GM19372 (cell line): ENCODE measurements at regions not wholly inside any gene's neighbourhood (a gene's known extent, or its start where the extent isn't known, plus 50 kb on each side); places are given as distances from the start of the nearest gene placed in this dataset.
A peak's percentile ranks its signal among the peaks of the same experiment; 100 is the strongest.
"Not testable (repeated sequence)": the region's sequence is repeated elsewhere in the genome, so short reads cannot be mapped to it uniquely, and the experiment has no call there.

Experiments used
- ATAC-seq: cut with Tn5 transposase; IDR thresholded peaks from one replicate; pipeline ENCODE4 v1.9.1; 2021; ENCODE audit warnings: mild to moderate bottlenecking, low read depth, moderate library complexity; ENCODE audit not compliant: unreplicated experiment

DNA sequence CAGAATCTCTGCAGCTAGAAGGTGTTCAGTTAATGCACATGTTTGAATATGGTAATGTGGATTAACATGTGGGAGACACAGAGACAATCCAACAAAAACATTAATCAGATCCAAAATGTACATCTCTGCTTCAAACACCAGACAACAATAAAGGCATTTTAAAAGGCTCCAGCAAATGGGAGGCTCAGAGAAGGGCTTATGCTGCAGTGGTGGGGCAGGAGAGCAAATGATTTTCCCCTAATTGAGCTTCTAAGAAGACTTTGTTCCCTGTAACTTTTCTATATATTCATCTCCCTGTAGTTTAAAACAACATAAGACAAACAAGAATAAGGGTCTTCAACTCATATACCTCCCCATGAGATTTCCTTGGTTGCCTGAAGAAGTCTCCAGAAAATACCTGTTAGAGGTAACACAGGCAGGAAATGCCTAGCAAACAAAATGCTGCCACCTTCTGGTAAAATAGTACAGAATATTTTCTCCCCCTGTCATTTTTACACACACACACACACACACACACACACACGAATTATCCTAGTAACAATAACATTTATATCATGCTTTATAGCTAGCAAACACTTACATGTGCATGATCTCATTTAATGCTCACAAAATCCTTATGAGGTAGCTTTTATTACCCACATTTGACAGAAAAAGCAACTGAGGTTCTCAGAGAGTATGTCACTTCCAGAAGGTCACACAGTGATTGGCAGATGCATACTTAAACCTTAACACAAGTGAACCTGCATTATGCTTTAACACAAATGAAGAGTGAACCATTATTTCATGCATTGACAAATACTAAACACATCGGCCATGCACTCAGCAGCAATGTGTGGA lies 123.4 kb upstream of the MB21D2 start:
- peak; percentile 66 for ATAC-seq

DNA sequence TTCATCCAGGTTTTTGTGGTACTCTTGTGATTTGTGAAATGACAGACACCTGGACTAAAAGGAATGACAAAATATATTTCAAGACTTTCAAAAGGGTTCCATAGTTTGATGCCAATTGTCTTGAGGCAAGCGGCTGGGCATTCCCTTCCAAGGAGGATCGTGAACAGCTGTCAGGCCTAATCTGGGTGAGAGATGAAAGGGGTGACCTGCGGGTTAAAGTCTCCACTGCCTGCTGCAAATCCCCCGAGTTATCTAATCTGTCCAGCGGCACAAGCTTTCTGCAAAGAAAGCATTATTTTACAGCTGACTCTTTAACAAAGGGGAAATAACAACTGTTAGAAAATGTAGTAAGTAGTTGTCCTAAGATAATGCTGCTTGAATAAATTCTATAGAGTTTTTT lies 128.7 kb upstream of the MB21D2 start:
- ATAC-seq, result no peak

DNA sequence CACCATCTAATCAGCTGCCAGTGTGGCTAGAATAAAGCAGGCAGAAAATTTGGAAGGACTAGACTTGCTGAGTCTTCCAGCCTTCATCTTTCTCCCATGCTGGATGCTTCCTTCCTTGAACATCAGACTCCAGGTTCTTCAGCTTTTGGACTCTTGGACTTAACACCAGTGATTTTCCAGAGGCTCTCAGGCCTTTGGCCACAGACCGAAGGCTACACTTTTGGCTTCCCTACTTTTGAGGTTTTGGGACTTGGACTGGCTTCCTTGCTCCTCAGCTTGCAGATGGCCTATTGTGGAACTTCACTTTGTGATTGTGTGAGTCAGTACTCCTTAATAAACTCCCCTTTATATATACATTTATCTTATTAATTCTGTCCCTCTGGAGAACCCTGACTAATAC lies 129.8 kb upstream of the MB21D2 start:
- ATAC-seq, result not testable (repeated sequence)

DNA sequence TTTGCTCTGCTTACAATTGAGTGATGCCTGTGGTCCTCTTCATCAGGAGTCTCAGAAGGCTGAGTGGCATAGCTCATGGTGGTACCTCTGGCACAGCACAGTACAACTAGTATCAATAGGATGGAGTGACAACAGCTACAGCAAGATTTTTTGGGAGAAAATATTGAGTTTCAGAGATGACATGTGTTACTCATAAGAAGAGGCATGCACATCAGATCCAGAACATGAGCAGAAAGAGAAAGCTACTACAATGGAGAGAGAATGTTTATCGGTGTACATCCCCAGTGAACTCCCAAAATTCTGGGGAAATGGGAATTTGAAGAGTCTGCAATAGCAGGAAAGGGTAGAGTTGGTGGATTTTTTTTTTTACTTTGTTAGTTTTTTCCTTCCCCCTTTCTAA lies 130.5 kb upstream of the MB21D2 start:
- no peak for ATAC-seq

DNA sequence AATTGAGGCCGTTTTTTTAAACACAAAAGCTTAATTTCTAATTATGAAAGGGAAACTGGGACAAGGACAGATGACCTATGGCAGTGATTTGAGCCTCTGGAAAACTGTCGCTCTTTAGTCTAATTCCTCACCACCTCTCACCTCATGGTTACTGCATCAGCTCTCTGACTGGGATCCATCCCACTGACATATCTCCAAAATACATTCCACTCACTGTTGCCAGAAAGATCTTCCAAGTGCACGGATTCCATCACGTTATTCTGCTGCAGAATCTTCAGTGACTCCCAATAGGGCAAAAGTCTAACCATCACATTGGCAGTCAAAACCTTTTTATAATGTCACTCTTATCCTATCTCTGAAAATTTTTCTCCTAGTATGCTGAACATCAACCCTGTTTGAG lies 132.3 kb upstream of the MB21D2 start:
- ATAC-seq, result no peak

DNA sequence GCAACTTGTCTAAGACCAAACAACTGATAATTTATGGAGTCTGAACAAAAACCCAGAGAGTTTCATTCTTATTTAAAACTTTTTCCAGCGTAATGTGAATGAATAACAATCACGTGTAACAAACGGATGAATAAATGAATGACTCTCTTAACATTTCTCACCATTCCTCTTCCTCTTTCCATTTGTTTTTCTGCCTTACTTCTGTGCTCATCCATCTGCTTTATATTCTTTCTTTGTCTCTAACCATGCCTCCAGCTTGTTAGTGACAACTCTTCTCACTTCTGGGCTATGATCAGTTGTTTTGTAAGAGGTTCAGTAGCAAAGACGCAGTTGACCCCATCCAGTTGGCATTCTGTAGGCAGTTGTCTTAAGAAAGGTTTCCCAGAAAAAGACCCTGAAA lies 133.7 kb upstream of the MB21D2 start:
- ATAC-seq, result no peak

DNA sequence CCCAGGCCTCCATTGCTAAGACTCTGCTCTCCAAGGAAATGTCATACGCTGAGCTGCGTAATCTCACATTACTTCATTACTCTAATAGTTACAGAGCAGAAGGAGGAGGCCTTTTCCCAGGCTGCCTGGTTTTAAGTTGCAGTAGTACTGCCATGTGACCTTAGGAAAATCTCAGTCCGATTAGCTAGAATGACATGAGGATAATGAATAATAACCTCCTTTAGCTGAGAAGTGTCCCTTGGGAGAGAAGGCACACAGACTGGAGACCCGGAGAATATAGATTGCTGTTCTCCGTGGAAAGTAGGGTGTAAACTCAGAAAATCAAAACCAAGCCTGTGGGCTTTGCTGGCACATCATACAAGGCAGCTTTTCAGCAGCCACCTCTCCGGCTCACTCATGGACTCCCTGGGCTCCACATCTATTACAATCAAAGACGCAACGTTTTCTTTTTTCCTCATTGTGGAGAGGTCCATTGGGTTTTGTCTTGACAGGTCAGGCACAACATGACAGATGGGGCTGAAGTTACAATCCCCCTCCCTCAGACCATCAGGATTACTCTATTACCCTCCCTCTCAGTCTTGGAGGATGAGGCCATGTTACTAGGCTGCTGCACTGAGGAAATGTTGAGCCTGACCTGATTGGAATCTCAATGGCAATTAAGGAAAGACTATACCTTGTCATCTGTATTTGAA lies 134.8 kb upstream of the MB21D2 start:
- ATAC-seq, result no peak

DNA sequence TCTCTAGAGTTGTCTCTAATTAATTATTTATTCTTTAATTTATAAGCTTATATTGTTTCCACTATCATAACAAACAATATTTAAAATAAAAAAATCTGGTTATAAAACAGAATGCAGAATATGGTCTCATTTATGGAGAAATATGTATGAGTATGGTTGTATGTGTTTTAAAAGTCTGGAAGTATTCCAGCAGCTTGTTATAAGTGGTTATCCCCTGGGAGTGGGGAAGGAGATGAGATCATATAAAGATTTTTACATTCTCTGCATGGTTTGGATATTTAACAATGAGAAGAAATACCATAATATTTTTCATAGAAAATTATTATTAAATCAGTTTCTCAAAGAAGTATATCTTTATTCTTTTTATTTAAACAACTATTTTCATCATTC lies 135.4 kb upstream of the MB21D2 start:
- no peak for ATAC-seq

DNA sequence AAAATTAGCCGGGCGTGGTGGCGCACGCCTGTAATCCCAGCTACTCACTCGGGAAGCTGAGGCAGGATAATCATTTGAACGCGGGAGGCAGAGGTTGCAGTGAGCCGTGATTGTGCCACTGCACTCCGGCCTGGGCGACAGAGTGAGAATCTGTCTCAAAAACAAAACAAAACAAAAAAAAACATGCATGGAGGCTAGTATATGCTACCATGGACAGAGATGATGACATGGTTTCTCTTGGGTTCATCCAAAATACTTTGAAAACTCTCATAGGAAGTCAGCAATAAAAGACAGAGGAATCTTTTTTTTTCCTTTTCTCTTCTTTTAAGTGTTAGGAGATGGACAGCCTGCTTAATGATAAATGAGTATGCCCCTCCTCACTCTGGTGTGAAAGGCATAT lies 137.7 kb upstream of the MB21D2 start:
- ATAC-seq, result no peak

DNA sequence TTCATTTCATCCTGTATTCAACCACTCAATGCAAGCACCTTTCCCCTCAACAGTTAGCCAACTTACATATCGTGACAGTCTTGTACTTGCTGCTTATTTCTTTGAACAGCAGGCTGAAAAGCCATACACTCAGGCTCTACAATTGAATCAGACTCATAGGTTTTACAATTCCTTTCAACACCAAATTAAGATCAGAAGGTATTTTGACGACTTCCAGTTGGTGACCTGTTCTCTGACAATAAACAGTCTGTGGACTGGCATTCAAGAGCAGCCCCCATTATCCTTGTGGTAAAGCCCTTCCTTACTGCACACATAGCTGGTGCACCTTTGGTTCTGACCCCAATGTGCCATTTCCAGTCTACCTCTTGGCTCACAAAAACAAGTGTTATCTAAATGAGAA lies 140.0 kb upstream of the MB21D2 start:
- ATAC-seq, result no peak

DNA sequence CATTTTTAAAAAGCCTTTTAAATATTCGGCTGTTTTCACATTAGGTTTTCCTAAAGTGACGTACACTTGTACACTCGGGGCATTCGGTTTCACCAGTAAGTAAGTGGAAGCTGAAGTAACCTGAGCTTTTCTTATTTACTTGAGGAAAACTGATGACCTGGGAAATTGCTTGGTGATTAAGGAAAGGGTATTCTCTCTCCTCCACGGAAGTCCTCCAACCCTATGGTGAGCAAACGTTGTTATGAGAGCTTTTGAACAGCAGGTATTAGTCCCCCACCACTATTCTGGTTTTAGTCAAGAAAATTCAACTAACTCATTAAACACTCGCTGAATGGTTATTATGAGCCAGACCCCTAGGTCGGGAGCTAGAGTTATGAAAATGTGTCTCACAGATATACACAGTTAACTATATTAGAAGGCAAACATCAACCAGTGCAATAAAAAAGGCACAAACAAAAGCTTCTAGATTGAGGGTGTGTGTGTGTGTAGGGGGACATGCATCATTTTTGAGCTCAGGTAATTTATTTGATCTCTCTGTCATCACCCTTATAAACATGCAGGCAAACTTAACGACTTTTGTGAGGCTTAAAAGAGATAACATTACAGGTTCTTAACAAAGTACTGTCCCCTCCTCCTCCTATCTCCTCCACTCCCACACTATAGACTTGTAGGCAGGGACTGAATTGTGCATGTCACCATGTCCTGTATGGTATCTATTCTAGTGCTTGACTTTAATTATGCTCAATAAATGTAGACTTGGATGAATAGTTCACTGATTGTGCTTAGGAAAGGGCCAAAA lies 143.3 kb upstream of the MB21D2 start:
- ATAC-seq, result no peak

DNA sequence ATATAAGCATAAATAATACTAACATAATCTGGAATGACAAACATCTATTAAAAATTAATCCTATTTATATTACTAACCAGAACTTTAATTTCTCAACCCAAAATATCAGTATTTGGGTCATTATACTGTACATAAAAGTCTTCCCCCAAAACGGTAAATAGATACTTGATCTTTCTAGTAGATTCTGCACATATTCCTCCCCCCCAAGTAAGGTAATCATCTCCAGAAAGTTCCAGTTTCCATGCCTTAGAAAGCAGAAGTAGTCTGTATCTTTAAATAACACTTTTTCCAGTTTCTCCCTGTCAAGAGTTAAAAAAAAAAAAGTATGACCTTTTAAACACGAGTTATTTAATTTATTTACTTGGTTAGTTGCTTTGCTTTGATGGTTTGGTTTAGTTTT lies 150.7 kb upstream of the MB21D2 start:
- ATAC-seq, result no peak

DNA sequence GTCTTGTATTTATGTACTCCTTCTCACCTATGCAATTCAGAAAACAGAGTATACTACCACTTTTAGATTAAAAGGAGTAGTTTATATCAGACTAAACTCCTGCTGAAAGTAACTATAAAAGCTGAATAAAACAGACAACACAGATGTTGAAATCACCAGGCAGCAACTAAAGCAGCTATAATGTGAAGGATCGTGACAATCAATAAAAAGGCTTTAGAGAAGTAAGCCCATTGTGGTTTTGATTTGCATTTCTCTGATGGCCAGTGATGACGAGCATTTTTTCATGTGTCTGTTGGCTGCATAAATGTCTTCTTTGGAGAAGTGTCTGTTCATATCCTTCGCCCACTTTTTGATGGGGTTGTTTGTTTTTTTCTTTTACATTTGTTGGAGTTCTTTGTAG lies 152.1 kb upstream of the MB21D2 start:
- not testable (repeated sequence) for ATAC-seq

DNA sequence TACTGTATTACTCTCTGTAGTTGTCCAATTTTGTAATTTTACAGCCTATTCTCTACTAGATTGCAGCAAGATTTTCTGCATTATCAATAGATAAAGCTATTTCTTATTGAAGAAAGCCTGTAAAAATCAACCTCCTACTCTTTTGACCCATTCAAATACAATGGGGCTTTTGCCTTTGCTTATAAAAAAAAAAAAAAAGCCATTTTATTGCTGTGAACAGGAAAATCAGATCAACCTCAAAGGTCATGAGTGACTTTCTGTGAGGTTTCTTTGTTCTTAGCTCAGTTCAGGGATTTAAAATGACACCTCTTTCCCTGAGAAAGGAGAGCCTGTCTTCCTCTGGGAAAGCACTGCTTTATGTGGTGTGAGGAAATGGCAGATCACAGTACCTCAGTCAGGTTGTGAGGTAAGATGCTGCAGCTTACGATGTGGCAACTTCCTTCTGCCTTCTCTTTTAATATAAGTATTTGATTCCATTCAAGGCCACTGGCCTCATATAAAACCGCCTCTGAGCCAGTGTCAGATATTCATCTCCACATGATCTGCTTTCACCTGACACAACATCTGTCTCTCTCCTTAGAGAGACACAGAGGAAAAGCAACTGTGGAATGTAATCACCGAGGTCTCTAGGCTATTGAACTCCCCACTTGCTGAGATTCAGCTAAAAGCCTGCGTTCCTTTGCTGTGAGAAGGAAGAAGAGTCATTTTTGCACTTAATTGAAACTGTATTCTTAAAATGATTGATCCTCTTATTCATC lies 161.5 kb upstream of the MB21D2 start:
- no peak for ATAC-seq

DNA sequence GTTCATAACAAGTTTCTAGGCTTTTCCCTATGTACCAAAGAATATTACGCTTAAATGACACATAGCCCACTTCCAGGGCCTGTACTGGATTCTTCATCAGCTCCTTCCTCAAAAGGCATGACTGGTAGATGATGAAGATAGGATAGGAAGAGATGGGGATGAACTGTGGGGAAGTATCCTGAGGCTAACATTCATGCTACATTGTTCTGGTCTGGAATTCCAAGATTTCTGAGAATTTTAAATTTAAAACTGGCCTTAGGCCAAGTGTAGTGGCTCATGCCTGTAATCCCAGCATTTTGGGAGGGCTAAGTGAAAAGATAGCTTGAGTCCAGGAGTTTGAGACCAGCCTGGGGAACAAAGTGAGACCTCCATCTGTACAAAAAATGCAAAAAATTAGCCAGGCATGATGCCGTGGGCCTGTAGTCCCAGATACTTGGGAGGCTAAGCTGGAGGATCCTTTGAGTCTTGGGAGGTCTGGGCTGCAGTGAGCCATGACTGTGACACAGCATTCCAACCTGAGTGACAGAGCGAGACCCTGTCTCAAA lies 160.1 kb upstream of the PLAAT1 start:
- ATAC-seq, result no peak

DNA sequence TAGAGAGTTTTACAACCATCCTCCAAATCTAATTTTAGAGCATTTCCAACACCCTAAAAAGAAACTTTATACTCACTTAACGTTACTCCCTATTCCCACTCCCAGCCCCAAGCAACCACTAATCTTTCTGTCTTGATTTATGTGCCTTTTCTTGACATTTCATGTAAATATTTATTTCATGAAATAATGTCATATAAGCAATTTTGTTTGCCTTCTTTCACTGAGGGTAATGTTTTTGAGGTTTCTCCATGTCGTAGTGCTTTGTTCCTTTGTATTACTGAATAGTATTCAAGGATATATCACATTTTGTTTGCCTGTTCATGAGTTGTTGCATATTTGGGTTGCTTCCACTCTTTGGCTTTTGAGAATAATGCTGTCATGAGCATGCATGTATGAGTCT lies 155.4 kb upstream of the PLAAT1 start:
- ATAC-seq, result no peak

DNA sequence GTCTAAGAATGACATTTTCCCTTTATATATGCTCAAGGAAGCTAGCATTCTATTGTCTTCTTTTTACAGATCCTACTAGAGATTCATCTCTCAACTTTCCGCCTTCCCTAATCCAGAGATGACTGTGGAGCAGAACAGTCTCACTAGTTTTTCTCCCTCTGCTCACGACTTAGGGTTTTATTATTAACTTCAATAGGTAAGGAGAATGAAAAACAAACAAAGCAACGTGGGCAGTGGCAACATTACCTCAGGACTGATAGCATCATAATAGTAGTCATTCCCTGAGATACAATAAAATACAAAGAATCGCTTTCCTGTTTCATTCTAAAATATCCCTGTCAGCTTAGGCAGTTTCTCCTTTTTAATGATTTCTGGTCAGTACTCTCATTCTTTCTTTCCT lies 154.3 kb upstream of the PLAAT1 start:
- ATAC-seq, result no peak

DNA sequence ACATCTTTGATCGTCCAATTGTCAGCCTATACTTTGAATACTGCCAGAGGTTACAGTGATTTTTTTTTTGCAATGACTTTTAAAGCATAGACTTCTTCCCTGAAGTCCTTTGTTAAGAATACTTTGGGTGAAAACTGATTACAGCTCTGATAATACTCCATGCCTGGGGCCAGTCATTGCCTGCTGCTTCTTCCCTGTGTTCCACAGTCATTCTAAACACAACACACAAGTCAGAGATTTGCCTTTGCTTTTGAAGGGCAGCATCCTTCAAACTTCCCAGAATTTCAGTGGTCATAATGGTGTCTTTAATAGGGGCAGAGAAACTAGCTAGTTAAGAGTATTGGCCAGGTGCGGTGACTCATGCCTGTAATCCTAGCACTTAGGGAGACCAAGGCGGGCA lies 153.7 kb upstream of the PLAAT1 start:
- no peak for ATAC-seq

DNA sequence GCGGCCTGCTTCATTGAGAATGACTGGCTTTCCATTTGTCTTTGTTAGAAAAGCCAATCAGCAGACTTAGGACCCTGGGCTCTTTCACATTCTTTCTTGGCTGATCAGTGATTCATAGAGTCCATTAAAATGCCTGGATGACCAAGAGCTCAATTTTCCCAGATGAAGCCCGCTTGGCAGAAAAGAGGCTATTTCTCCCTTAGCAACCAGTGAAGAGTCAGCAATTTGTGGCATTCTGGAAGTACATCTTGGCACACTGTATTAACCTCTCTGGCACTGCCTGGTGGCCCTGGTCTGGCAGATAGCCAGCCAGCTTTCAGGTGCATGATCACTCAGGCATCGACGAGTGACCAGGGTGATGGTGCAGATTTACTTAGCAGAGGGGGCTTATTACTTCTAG lies 145.7 kb upstream of the PLAAT1 start:
- no peak for ATAC-seq

DNA sequence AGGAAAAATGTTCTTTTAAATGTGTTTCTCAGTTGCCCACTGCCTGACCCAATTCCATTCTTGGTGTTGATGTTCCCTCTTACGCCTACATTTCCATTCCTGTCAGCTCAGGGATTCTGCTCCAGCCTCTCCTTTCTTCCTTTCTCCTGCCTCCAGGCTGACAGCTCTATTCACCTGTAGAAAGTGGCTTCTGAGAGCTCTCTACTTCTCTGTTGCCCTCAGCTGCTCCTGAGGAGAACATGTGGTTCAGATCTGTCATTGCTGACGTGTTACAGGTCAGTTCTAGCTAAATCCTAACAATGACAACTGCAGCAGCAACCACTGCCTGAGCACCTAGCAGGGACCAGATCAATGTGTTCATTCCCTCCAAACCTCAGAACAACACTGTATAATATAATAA lies 144.9 kb upstream of the PLAAT1 start:
- no peak for ATAC-seq
